ENCODE measurements at regions not wholly inside any gene's neighbourhood (a gene's known extent, or its start where the extent isn't known, plus 50 kb on each side); places are given as distances from the start of the nearest gene placed in this dataset.
A peak's percentile ranks its signal among the peaks of the same experiment; 100 is the strongest.
"Not testable (repeated sequence)": the region's sequence is repeated elsewhere in the genome, so short reads cannot be mapped to it uniquely, and the experiment has no call there.

GRCh38 chr4:153936121-153936520 is 147.2 kb upstream of the SFRP2 start:
- DNase-seq (ENCODE audit: low spot score), result no peak

- DNase-seq (ENCODE audit: low spot score), result no peak
Measured at GRCh38 chr4:153934688-153935017, 145.8 kb upstream of the SFRP2 start.

- DNase-seq (ENCODE audit: low spot score), result no peak
Measured at GRCh38 chr4:153933915-153934687, 145.2 kb upstream of the SFRP2 start.

- DNase-seq (ENCODE audit: low spot score), result no peak
Measured at GRCh38 chr4:153931804-153932203, 142.9 kb upstream of the SFRP2 start.

- DNase-seq (ENCODE audit: low spot score), result no peak
Measured at GRCh38 chr4:153929675-153930074, 140.8 kb upstream of the SFRP2 start.

GRCh38 chr4:153927451-153927850 is 138.6 kb upstream of the SFRP2 start:
- DNase-seq (ENCODE audit: low spot score), result no peak

- no peak for DNase-seq (ENCODE audit: low spot score)
Measured at GRCh38 chr4:153922148-153922547, 133.3 kb upstream of the SFRP2 start.

GRCh38 chr4:153919667-153920066 is 130.8 kb upstream of the SFRP2 start:
- no peak for DNase-seq (ENCODE audit: low spot score)

GRCh38 chr4:153916273-153916755 is 127.4 kb upstream of the SFRP2 start:
- peak; percentile 34 for DNase-seq (ENCODE audit: low spot score)

- DNase-seq (ENCODE audit: low spot score), result no peak
Measured at GRCh38 chr4:153912301-153912700, 123.4 kb upstream of the SFRP2 start.

- DNase-seq (ENCODE audit: low spot score), result no peak
Measured at GRCh38 chr4:153909672-153910071, 120.8 kb upstream of the SFRP2 start.

- DNase-seq (ENCODE audit: low spot score), result no peak
Measured at GRCh38 chr4:153906231-153906630, 117.3 kb upstream of the SFRP2 start.

GRCh38 chr4:153905231-153905630 is 116.3 kb upstream of the SFRP2 start:
- no peak for DNase-seq (ENCODE audit: low spot score)

- no peak for DNase-seq (ENCODE audit: low spot score)
Measured at GRCh38 chr4:153904011-153904410, 115.1 kb upstream of the SFRP2 start.

- no peak for DNase-seq (ENCODE audit: low spot score)
Measured at GRCh38 chr4:153901220-153901619, 112.3 kb upstream of the SFRP2 start.

GRCh38 chr4:153900426-153900825 is 111.5 kb upstream of the SFRP2 start:
- no peak for DNase-seq (ENCODE audit: low spot score)

- DNase-seq (ENCODE audit: low spot score), result no peak
Measured at GRCh38 chr4:153890761-153891160, 101.9 kb upstream of the SFRP2 start.

- no peak for DNase-seq (ENCODE audit: low spot score)
Measured at GRCh38 chr4:153887217-153887616, 98.3 kb upstream of the SFRP2 start.

GRCh38 chr4:153884325-153884724 is 95.4 kb upstream of the SFRP2 start:
- DNase-seq (ENCODE audit: low spot score), result no peak

- DNase-seq (ENCODE audit: low spot score), result no peak
Measured at GRCh38 chr4:153880983-153881382, 92.1 kb upstream of the SFRP2 start.

- DNase-seq (ENCODE audit: low spot score), result no peak
Measured at GRCh38 chr4:153877898-153878297, 89.0 kb upstream of the SFRP2 start.

GRCh38 chr4:153873741-153874140 is 84.9 kb upstream of the SFRP2 start:
- no peak for DNase-seq (ENCODE audit: low spot score)

- DNase-seq (ENCODE audit: low spot score), result not testable (repeated sequence)
Measured at GRCh38 chr4:153866766-153867165, 77.9 kb upstream of the SFRP2 start.

- no peak for DNase-seq (ENCODE audit: low spot score)
Measured at GRCh38 chr4:153852501-153852900, 63.6 kb upstream of the SFRP2 start.
